OCI-LY7 (cell line): ENCODE measurements at regions not wholly inside any gene's neighbourhood (a gene's known extent, or its start where the extent isn't known, plus 50 kb on each side); places are given as distances from the start of the nearest gene placed in this dataset.

Experiments
- EZH2phosphoT487 ChIP-seq: fragments of 200-600 bp; sonication (generic); IDR thresholded peaks from 2 replicates; pipeline ENCODE4 v1.6.1; 2018; ENCODE audit warnings: low read depth, borderline replicate concordance, mild to moderate bottlenecking, mixed run types, antibody characterized with exemption, low read length, moderate library complexity, mixed read lengths
- TF ChIP-seq, protein P1 (sequence below): fragments of 200-600 bp; sonication (generic); conservative IDR thresholded peaks from 2 replicates; pipeline ENCODE4 v1.5.1; 2014; ENCODE audit warnings: mild to moderate bottlenecking, antibody characterized with exemption, low read length, moderate library complexity, mixed read lengths

DNA sequence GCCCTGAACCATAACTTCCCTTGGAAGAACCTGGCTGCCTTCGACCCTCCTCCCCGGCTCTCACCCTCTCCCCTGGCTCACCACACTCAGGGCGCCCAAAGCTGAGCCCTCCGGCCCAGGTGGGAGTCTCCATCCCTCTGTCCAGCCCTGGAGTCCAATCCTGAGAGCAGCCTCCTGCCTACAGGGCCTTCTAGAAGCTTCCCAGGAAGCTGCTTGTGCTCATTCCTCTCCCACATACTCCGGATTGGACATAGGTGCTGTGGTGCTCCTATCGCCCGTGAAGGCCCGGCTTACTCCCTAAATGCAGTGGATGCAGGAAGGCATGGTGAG lies 1332.0 kb downstream of the BRD1 start:
- TF ChIP-seq, protein P1, sequence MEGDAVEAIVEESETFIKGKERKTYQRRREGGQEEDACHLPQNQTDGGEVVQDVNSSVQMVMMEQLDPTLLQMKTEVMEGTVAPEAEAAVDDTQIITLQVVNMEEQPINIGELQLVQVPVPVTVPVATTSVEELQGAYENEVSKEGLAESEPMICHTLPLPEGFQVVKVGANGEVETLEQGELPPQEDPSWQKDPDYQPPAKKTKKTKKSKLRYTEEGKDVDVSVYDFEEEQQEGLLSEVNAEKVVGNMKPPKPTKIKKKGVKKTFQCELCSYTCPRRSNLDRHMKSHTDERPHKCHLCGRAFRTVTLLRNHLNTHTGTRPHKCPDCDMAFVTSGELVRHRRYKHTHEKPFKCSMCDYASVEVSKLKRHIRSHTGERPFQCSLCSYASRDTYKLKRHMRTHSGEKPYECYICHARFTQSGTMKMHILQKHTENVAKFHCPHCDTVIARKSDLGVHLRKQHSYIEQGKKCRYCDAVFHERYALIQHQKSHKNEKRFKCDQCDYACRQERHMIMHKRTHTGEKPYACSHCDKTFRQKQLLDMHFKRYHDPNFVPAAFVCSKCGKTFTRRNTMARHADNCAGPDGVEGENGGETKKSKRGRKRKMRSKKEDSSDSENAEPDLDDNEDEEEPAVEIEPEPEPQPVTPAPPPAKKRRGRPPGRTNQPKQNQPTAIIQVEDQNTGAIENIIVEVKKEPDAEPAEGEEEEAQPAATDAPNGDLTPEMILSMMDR: no peak
- no peak for TF ChIP-seq EZH2phosphoT487
